GM18868 (cell line): ENCODE measurements at regions not wholly inside any gene's neighbourhood (a gene's known extent, or its start where the extent isn't known, plus 50 kb on each side); places are given as distances from the start of the nearest gene placed in this dataset.
"Not testable (repeated sequence)": the region's sequence is repeated elsewhere in the genome, so short reads cannot be mapped to it uniquely, and the experiment has no call there.

Source experiments
- ATAC-seq: cut with Tn5 transposase; IDR thresholded peaks from one replicate; pipeline ENCODE4 v1.9.1; 2021; ENCODE audit warnings: mild to moderate bottlenecking, moderate library complexity; ENCODE audit not compliant: unreplicated experiment

DNA sequence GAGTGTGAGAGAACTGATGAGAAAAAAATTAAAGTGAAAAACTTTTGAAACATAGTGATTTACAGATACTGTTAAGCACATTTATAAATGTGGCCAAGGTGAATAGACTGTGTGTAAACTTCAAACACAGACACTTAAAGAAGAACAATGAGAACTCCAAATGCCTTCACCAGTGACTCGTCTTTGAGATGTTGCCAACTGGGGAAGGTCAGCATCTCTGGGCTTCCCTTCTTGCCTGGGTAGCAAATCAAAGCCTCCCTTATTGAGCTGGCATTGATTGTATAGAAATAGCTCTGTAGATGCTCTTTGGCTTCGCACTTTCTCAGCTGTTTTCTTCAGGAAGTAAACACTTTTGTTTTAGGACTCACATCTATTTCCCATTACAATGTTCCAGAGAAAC, 177.3 kb upstream of the SGCG start:
- no peak for ATAC-seq

DNA sequence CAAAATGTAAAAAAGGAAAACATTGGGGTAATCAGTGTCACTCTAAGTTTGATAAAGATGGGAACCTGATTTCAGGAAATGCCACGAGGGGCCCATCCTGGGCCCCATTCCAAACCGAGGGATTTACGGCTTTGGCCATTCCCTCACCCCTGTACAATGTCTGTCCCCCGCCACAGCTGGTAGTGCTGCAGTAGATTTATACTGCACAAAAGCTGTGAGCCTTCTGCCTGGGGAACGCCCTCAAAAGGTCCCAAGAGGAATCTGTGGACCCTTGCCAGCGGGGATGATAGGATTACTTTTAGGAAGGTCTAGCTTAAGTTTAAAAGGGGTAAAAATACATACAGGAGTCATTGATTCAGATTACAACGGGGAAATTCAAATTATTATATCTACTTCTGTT, 173.4 kb upstream of the SGCG start:
- ATAC-seq = no peak

GRCh38 chr13:23018143-23018542, 162.6 kb upstream of the SGCG start:
- ATAC-seq = no peak

- peak; percentile 98 for ATAC-seq
Measured at GRCh38 chr13:23020246-23020843, 160.4 kb upstream of the SGCG start.

GRCh38 chr13:23021906-23022305, 158.9 kb upstream of the SGCG start:
- ATAC-seq = no peak

GRCh38 chr13:23022704-23023103, 158.1 kb upstream of the SGCG start:
- ATAC-seq = no peak

DNA sequence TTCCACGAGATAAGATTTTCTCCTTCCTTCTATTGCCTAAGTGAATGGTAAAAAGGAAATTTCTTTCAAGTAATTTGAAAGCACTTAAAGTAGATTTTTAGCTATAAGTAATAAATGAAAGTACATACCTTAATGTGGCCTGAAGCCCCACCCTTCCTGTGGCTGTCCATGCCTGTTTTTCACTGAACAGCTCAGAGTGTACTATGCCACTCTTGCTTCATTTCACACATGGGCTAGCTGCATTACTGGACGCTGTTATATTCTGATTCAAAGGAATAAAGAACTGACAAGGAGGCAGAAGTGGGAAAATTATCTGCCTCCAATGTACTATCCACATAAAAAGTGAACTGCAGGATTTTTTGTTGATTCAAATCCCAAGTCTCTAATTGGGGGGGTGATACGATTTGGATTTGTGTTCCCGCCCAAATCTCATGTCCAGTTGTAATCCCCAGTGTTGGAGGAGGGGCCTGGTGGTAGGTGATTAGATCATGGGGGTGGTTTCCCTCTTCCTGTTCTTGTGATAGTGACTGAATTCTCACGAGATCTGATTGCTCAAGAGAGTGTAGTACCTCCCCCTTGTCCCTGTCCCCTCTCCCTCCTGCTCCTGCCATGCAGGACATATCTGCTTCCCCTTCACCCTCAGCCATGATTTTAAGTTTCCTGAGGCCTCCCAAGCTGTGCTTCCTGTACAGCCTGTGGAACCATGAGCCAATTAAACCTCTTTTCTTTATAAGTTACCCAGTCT, 154.7 kb upstream of the SGCG start:
- no peak for ATAC-seq

- ATAC-seq = no peak
Measured at GRCh38 chr13:23039266-23039935, 141.4 kb upstream of the SGCG start.

GRCh38 chr13:23042181-23042580, 138.6 kb upstream of the SGCG start:
- ATAC-seq = no peak

- ATAC-seq = no peak
Measured at GRCh38 chr13:23044906-23045305, 135.9 kb upstream of the SGCG start.

DNA sequence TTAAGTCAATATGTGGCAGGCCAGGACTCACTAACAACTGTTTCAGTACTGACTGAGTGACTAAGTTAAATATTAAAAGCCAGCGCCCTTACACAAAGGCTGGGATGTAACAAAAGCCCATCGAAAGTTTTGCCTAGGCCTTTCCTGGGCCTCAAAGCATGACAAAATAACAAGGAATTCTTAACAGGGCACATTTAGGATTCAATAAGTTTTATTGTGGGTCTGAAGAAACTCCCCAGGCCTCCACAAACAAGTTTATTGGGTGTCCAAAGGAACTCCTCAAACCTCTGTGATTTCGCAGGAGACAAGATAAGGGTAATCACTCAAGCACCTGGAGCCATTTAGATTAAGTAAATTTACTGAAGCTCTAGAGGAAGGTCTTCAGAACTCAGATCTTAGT, 130.7 kb upstream of the SGCG start:
- no peak for ATAC-seq

DNA sequence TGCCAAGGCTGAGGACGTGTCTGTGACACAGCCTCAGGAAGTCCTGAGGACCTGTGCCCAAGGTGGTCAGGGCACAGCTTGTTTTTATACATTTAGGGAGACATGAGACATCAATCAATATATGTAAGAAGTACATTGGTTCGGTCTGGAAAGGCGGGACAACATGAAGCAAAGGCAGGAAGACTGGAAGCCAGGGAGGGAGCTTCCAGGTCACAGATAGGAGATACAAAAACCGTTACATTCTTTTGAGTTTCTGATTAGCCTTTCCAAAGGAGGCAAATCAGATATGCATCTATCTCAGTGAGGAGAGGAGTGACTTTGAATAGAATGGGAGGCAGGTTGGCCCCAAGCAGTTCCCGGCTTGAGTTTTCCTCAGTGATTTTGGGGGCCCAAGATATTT, 127.1 kb upstream of the SGCG start:
- not testable (repeated sequence) for ATAC-seq

GRCh38 chr13:23059173-23059572, 121.6 kb upstream of the SGCG start:
- no peak for ATAC-seq

- ATAC-seq = no peak
Measured at GRCh38 chr13:23060959-23061358, 119.8 kb upstream of the SGCG start.

GRCh38 chr13:23067129-23067528, 113.7 kb upstream of the SGCG start:
- ATAC-seq = no peak

DNA sequence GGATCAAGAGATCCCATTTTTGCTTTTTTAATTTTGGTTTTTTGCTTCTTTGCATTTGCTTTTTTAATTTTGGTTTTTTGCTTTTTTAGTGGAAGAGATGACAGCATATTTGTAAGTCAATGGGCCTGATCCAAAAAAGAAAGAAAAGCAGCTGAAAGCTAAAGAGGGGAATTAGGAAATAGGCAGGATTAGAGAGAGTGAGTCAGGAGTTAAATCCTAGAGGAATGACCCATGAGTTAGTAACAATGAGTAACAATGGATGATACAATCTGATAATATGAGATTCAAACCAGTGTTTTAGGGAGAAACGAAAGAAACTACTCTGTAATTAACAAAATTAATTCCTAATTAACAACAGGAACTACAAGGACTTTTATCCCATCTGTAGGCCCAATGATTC, 111.2 kb upstream of the SGCG start:
- no peak for ATAC-seq

DNA sequence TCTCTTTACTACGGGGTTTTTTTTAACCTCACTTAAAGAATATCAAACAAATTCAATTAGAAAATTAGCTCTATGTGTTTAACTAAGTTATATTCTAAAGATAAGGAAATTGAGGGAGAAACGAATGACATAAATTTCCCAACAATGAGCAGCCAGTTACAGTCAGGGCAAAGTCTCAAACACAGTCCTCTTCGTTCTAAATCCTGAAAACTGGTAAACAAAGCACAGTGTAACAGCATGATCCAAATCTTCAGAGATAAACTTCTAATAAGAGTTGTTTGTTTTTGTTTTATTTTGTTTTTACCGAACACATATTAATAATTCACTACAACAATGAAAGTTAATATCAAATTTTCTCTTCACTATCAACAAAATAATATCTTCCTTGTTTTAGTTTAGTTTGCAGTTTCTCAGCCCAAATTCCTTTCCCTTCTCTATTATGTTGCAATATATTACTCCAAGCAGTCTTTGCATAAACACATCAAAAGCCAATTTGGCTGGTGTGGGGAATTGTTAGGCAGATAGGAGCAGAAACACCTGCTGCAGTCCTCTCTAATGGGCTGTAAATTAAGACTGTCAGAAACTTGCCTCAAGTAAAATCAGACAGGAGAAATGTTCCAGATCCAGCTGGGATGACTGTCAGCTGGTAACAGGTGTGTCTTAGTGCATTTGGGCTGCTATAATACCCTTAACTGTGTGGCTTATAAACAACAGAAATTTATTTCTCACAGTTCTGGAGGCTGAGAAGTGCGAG, 106.5 kb upstream of the SGCG start:
- ATAC-seq = no peak

DNA sequence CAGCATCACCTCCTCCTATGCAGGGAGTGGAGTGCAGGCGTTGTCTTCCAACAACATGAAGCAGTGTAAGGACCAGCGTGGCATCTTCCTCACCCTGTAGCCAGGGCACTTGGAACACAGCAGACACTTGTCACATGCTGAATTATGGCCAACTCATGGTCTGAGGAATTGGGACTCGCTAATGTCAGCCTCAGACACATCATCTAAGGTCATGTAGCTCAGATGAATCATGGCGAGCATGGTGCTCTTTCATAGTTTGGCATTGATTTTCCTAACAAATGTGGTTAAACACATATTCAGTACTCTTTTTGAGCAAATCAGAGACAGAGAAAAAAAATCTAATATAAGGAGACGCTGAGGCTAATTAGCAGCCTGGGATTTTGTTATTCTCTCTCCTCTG, 99.6 kb upstream of the SGCG start:
- no peak for ATAC-seq

- no peak for ATAC-seq
Measured at GRCh38 chr13:23081901-23082300, 98.9 kb upstream of the SGCG start.

DNA sequence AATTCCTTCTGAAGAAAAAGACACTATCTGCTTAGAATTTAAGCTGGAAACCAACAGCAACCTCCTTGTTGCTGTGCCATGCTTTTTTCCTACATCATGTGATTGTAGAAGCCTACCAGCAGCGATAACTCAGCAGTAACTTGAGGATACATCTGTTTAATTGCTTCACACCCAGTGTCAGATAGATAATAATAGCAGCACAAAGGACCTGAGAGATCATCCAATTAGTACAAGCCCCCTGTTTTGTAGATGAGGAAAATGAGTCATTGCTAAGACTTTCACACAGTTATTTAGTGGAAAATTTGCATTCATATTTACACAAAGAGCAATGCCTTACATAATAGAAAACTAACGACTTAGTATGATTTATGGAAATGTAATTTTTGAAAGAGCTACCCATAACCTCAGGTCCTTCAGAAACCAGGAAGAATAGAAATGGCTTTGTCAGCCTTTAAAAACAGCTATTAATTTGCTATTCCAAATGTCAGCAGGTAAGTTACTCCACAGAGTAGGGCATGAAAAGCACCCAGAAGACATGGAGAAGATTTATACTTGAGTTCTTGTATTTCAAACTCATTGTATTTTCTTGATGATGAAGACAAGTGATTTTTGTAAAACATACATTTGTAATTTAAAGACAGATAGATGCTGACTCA, 93.7 kb upstream of the SGCG start:
- ATAC-seq = no peak

DNA sequence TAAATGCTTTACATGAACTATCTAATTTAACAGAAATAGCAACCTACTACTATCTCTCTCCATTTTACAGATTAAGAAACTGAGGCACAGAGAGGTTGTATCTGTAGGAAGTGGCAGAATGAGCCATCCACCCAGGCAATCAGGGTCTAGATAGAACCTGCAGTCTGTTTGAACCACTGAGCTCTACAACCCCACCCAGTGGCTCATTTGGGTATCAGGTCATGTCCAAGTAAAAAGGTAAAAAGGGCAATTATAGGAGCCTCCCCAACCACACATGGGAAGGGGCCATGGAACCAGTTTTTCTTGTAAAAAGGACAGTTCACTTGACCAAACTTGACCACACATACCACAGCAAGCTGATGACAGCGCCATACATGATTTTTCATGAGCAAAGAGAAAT, 92.9 kb upstream of the SGCG start:
- ATAC-seq = peak; percentile 79
